GM21576 (cell line): ENCODE measurements at regions not wholly inside any gene's neighbourhood (a gene's known extent, or its start where the extent isn't known, plus 50 kb on each side); places are given as distances from the start of the nearest gene placed in this dataset.
"Not testable (repeated sequence)": the region's sequence is repeated elsewhere in the genome, so short reads cannot be mapped to it uniquely, and the experiment has no call there.

Experiments
- ATAC-seq: cut with Tn5 transposase; IDR thresholded peaks from one replicate; pipeline ENCODE4 v1.9.1; 2021; ENCODE audit warnings: mild to moderate bottlenecking, moderate library complexity; ENCODE audit not compliant: unreplicated experiment

DNA sequence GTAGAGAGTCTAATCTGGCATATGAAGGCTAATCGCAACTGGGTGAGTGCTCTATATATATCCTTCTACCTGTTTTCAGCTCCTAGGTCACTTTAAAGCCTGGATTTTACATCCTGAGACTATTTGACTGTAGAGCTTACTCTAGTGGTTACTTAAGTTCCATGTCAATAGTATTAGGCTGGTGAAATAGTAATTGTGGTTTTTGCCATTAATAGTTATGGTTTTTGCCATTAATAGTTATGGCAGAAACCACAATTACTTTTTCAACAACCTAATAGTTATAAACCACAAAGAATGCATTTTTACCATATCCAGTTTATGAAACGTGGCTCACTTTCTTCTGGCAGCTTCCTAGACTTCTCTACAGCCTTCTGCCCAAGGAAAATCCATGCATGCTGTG lies 263.1 kb upstream of the KIAA1217 start:
- ATAC-seq, result no peak

DNA sequence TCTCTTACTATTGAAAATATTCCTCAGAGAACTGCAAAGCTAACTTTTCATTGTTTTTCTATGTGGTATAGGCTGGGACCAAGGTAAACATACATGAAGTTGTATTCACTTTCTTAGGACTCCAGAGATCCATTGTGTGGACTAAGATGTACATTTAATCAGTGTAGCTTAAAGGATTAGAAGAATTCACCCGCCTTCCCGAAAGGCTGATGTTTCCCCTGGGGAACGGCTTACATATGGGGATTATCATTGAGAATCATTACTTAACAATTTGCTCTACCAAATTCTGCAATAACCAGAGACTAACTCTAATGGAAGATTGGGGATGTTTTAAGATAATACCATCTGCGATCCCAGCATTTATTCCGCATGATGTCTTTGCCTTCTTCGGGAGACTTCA lies 257.1 kb upstream of the KIAA1217 start:
- no peak for ATAC-seq

GRCh38 chr10:23955456-23956225 lies 253.3 kb upstream of the KIAA1217 start:
- ATAC-seq, result no peak

DNA sequence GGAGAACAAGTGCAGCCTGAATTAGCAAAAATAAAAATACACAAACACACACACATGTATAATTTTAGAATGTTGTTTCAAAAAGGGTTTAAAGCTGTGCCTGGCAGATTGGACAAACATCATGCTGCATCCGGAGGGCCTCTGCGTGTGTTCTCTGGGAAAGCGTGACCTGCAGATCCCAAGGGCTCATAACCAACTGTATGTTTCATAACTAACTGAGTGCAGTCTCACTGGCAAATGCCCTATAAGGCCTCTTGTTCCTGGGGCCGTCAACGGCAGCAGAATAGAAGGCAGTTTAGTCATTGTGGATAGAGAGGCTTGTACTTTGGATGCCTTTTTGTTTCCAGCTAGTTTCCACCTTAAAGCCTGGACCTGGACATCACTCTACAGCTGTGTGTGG lies 243.8 kb upstream of the KIAA1217 start:
- no peak for ATAC-seq

- no peak for ATAC-seq
These were observed 243.1 kb upstream of the KIAA1217 start for GRCh38 chr10:23965880-23966279.

DNA sequence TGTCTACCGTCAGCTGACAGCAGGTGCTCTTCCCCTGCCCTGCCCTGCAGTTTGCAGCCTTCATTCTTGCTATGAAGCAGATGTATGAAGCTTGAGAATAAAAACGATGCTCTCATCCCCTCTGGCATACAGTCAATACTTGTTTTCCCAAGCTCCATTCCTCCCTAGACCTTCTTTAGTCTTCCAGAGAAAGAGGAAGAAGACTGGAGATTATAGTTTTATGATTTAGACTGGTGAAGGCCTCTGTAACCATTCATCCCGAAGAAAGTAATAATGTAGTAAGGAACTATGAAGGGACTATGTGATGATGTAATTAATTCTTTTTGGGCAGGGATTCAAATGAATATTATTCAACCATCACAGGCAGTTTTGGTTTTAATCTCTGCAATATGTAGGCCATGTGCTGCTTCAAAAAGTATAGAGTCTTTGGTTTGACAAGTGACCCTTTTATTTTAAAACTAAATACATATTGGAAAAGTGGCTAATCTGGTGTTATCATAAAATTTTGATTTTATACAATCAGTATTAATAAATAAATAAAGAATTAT lies 242.4 kb upstream of the KIAA1217 start:
- ATAC-seq, result no peak

DNA sequence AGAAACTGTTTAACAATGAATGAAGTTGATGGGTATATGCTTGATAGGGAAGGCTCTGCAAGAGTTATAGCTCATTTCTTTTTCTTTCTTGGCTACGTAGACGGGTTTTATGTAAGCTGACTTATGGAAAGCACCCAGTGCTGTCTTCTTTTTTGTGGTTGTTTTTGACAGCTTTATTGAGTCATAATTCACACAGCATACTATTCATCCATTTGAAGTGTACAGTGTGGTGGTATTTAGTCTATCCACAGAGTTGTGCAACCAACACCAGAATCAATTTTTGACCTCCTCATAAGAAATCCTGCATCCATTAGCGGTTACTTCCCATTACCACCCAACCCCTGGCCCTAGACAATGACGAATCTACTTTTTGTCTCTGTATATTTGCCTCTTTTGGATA lies 240.6 kb upstream of the KIAA1217 start:
- no peak for ATAC-seq

- ATAC-seq, result no peak
These were observed 234.1 kb upstream of the KIAA1217 start for GRCh38 chr10:23974746-23975272.

DNA sequence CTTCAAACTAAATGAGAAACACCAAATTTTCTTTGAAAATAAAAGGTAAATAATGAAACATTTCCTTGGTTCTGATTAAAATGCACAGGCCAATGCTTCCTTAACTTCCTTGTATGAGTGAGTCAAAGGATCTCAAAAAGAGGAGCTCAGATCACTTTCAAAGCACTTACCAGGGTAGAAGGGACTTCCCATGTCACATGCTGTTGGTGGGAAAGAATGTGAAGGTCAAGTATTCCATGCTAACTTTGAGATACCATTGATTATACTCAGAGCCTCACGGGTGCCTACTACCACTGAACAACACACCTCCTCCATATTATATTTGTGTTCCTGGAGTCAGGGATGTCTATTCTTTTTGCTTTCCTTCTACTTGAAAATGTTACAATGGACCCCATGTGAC lies 233.5 kb upstream of the KIAA1217 start:
- ATAC-seq, result no peak

- no peak for ATAC-seq
These were observed 232.7 kb upstream of the KIAA1217 start for GRCh38 chr10:23976275-23976674.

DNA sequence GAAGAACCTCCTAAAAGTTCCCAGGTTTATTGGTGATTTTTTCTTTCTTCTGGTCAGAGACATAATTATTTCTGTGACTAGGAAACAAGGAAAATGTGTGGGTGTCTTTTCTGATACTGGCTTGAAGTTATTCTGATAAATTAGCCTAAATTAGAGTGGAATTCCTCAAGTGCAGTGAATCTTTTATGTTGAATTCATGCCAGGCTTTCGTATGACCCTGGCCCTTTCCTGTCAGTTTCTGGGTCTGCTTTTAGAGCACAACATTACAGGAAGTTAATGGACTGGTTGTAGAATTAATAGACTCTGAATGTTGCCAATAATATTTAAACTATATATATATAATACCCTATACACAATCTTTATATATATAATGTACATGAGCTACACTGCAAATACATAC lies 230.6 kb upstream of the KIAA1217 start:
- ATAC-seq, result no peak

DNA sequence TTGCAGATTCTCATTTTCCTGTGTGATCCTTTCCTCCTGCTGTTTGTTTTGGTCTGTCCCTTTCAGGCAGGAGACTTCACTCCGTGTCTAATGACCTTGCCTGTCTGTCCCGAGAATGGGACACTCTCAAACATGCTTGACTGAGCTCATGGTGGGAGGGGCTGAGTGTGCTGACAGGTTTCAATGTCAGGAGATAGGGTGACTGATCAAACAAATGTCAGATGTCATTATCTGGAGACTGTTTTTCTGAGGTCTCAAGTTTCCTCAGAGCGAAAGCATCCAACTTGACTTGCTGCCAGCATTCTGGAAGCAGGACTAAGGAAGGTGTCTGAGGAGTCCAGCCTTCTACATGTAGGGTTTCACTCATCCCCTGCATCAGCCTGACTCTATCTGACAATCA lies 228.8 kb upstream of the KIAA1217 start:
- ATAC-seq, result no peak

DNA sequence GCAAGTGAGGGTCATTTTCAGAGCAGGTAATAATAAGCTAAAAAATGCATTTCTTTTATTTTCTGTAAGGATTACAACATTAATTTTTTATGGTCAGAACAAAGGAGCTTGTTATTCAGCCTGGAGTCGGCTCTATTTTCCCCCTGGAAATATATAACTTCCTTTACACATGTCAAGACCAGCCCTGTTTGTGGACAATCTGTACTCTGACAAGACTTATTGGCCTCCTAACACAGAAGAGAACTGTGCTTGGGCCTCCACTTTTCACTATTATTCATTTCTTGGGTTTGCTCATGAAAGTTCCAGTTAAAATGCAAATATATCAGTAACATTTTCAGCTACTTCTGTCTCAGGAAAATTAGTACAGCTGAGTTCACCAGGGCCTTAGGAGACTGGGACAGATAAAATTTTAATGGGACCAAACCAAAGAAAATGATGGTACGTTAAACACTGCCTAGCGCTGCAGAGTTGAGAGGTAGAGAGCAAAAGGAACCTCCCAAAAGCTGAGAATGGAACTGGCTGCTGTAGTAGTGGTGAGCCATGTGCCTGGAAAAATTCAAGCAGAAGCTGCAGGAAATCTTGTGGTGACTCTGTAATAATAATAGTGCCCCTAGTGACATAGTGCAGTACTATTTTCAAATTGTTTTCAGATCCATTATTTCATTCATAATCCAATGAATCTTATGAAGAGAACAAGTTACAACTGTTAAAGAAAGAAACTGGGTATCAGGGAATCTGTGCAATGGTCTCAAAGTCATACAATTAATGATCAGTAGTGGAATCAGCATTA lies 227.2 kb upstream of the KIAA1217 start:
- ATAC-seq, result no peak

- not testable (repeated sequence) for ATAC-seq
These were observed 224.5 kb upstream of the KIAA1217 start for GRCh38 chr10:23984405-23984804.

DNA sequence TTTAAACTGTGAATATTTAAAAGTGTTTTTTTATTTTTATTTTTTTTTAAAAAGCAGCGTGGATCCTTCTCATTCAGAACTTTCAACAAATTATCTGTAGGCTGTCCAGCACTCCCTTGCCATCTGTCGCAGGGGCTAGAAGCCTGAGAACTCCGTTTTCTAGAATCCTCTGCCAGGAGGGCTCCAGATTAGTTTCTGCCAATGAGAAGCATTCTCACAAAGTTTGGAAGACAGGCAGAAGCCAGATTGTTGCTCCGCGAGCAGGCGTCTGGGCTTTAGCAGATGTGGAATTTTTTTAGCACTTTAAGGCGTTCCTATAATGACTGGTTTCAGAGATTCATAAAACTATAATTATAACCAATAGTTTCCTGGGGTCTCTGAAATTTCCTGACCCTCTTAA lies 220.9 kb upstream of the KIAA1217 start:
- ATAC-seq, result no peak

DNA sequence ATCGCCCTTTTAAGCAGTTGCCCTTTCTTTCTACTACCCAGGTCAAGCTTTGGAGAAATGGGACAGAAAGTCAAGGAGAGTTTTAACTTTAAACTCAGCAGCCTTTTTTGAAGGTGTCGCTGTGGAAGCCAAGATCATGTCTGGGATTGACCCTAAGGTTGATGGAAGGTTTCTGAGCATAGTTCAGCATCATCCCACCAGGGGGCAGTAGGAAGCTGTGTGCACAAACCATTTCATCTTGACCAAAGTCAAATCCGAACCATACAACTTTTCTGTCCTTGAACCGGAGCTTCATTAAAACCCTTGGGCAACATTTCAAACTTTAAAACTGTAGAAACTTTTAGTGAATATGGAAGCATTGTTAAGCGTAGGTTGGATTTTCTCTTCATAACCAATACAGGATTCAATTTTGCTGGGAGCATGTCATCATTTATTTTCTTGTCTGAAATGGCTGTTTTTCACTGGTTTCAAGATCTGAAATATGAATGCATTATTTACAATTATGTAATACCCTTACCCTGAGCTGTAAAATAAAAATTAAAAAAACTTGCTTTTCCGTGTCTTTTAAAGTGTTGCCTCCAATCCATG lies 214.4 kb upstream of the KIAA1217 start:
- ATAC-seq, result no peak

DNA sequence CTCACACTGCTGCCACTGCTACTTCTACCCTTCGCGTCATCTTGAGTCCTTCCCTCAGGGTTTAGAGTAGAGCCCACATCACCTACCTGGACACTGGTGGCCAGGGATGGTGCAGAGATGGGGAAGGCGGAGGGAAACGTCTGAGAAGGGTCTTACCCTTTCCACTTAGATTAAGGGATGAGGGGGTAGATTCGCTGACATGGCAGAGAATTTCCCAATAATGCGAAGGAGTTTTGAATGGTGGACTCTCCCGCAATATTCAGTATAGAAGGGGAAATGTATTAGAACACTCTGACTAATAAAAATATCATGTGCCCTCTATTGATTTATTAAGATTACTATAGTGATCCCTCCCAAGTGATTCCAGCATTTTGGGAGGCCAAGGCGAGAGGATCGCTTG lies 209.5 kb upstream of the KIAA1217 start:
- ATAC-seq, result no peak

DNA sequence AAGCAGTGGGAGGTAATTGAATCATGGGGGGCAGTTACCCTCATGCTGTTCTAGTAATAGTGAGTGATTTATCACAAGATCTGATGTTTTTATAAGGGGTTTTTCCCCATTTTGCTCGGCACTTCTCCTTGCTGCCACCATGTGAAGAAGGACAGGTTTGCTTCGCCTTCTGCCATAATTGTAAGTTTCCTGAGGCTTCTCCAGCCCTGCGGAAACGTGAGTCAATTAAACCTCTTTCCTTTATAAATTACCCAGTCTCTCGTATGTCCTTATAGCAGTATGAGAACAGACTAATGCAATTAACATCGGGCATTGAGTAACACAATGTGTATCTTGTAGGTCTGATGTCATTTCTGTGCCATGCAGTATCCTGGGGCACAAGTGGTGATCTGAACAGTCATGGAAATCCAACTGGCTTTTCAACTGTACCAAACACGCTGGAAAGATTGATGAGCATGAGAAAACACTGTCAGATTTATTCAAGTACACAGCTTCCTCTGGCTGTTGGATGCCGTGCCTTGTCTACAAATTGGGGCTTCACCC lies 208.6 kb upstream of the KIAA1217 start:
- ATAC-seq, result no peak

DNA sequence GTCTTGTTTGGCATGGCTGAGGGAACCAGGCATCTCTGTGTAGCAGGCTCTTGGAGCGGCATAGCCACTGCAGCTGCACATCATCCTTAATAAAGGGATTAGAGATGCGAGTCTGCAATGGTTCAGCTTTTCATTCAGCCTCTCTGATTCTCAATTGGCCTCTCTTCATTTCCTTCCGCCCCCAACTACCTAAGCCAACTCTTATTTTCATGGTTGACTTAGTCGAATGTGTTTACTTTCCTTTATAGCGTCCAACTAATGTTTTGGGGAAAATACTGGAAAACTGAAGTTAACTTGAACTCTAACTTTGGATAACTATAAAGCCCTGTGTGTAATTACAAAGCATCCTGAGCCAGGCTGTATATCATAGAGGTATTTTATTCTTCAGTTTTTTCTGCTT lies 202.2 kb upstream of the KIAA1217 start:
- no peak for ATAC-seq

DNA sequence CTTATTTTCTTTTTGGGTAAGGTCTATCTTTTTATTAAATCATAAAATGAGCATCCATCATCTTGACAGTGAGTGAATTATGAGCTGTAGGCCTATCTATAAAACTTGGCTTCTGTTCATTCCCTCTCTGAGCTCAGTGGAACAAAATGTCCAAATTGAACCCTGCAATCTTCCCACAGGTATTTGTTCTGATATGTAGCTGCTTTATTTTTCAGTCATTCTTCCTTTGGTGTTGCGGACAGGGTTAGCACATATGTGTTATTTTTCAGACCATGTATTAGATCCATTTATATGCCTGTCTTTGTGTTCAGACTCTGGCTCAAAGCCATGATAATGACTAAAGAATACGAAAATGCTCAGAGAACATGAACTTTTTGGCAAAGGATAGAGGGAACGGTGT lies 201.6 kb upstream of the KIAA1217 start:
- no peak for ATAC-seq
